Erythroblast (primary cell): ENCODE measurements at regions not wholly inside any gene's neighbourhood (a gene's known extent, or its start where the extent isn't known, plus 50 kb on each side); places are given as distances from the start of the nearest gene placed in this dataset.

Source experiments
- DNase-seq, 2 experiments: peaks; one replicate each; lab custom pipeline; 2025; lab: John Stamatoyannopoulos, UW
- GATA1 ChIP-seq: IDR thresholded peaks from 2 replicates; pipeline ENCODE4 v1.6.1; 2011; ENCODE audit warnings: low read depth, mild to moderate bottlenecking, control low read depth, low read length, moderate library complexity
- POLR2A ChIP-seq: IDR thresholded peaks from 2 replicates; pipeline ENCODE4 v1.6.1; 2011; ENCODE audit warnings: mild to moderate bottlenecking, low read length

DNA sequence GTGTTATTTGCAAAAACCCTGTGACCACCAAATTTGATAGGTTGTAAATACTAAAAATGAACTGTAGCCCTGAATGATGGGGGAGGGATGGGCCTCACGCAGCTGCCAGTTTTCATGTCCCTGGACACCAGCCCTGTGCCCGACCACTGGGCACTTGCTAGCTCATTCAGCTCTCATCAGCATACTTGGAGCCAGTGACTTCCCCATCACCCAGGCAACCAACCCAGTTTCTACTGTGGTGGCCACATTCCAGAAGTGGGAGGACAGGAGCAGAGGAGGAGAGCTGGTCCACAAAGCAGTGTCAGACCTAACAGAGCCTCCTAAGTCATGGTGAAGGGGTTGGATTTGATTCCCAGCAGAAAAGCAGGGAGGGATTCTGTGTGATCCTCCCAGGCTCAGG, 128.2 kb downstream of the CPEB2 start:
- TF ChIP-seq POLR2A (no peak), GATA1 (no peak)
- no peak for DNase-seq

GRCh38 chr4:15131551-15131950, 129.3 kb downstream of the CPEB2 start:
- TF ChIP-seq GATA1 (no peak), POLR2A (no peak)

DNA sequence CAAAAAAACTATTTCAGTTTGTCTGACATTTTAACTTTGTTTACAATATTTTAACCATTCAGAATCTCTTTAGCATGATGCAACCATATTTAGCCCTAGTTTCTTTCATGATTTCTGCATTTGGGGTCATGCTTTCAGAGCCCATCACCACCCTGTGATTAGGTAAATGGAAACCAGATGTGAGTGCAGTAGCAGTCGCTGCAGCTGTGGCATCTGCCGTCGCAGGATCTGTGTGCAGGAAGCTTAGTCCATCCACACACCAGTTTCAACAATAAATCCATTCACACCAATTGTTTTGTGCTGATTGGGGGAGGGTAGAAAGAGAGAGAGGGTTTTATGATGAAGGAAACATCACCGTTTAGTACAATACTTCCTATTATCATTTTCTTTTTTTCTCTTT, 130.5 kb downstream of the CPEB2 start:
- DNase-seq, result no peak
- TF ChIP-seq GATA1 (no peak), POLR2A (no peak)

More at GRCh38 chr4:15131551-15131950, 129.3 kb downstream of the CPEB2 start:
- no peak for DNase-seq

GRCh38 chr4:15139599-15139998, 137.3 kb downstream of the CPEB2 start:
- TF ChIP-seq GATA1, result no peak
- no peak for TF ChIP-seq POLR2A
- no peak for DNase-seq

DNA sequence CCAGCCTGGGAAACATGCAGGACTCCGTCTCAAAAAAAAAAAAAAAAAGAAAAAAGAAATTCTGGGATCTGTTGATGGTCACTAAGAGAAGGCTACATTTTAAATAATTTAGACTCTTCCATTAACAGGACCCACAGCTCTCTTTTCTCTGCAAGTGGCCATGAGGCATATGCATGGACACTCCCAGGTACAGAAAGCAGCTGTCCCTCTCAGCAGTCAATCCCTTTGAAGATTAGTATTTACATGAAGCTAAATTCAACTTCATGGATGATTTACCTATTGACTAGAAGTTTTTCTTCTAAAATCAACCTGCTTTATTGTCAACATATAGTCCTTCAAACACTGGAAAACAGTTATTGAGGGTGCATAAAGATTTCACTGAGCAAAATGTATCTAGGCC, 139.9 kb downstream of the CPEB2 start:
- TF ChIP-seq POLR2A (no peak), GATA1 (no peak)
- no peak for DNase-seq

DNA sequence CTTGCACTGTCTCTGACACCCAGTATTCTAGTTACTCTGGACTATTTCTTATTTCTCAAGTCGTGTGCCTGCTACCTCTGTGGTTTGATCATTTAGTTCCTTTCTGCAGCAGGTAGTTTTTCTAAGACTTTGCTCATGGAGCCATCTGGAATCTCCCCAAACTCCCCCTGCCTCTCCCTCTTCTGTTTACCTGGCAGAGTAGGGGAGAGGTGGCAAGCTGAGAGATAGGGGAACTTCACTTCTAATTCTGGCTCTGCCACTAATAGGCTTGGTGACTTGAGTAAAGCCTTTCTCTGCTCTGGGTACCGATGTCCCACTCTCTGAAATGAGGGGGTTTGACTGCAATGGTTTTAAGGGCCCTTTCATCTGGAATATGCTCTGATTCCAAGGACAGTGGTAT, 141.3 kb downstream of the CPEB2 start:
- no peak for DNase-seq

DNA sequence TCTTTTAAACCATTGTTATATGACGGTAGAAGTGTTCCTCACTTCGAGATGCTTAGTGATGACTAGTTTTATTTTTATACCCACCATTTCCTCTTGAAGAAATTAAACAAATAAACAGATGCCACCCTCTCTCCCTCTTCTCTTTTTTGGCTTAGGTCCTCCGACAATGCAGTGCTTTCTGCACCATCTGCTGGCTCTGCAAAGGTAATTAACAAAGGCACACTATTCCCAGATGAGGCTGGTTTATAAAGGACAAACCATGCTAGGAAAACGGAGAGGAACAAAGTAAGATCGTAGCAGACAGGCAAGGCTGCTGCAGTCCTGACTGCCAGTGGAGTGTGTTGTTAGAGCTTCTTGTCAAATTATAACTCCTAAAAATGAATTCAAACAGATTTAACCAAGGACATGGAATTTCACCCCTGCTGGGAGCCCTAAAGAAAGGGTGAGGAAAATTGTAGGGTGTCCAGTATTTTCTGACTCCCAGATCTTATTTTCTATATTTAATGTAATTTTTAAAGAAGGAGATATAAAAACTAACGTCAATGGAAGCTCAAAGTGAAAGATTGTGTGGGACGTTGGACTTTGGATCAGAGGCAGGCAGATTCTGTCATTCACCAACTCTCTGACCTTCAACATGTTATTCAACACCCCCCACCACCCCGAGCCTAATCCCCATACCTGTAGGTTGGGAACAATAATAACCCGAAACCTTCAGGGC, 142.1 kb downstream of the CPEB2 start:
- TF ChIP-seq POLR2A (no peak), GATA1 (no peak)
- no peak for DNase-seq

More for the DNA sequence above, 141.3 kb downstream of the CPEB2 start:
- TF ChIP-seq POLR2A (no peak), GATA1 (no peak)

DNA sequence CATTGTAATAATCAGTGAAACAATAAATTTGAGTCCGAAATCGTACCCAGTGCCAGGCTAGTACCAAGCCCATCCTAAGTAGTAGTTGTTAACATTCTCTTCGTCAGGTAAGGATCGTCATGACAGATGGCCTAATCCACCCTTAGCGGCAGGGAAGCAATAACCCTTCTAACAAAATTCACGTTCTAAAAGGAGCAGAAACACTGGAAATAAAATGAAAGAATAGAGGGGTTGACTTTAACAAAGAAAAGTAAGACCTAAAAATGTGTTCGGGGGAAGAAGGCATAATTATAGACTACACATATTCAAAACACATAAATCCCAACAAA, 142.7 kb downstream of the CPEB2 start:
- TF ChIP-seq GATA1 (no peak), POLR2A (no peak)

GRCh38 chr4:15145709-15146108, 143.4 kb downstream of the CPEB2 start:
- TF ChIP-seq POLR2A (no peak), GATA1 (no peak)
- DNase-seq, result no peak

More for the DNA sequence above, 142.7 kb downstream of the CPEB2 start:
- no peak for DNase-seq

- TF ChIP-seq GATA1 (no peak), POLR2A (no peak)
- DNase-seq, result no peak
Observed at GRCh38 chr4:15147714-15148113, 145.4 kb downstream of the CPEB2 start.

DNA sequence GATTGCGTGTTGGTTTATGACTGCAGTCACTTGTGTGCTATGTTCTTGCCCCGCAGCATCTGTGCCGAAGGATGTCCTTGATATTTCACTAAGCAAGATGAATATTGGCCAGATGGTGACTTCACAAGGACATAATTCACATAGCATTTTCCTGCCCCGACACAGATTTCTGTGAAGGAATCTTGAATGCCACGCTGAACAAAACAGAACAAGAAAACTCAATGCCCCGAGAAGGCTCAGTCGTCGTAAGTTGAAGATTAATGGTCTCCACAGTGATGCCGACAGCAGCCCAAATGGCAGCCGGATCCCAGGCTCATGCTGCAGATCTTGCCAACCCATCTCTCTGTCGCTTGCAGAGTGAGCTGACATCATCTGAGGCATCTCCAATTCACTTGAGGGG, 145.9 kb downstream of the CPEB2 start:
- no peak for TF ChIP-seq GATA1
- TF ChIP-seq POLR2A, result no peak
- DNase-seq, result peak in 1 of 2 experiments; percentile 7

GRCh38 chr4:15148691-15149090, 146.4 kb downstream of the CPEB2 start:
- DNase-seq, result no peak
- no peak for TF ChIP-seq GATA1
- no peak for TF ChIP-seq POLR2A

DNA sequence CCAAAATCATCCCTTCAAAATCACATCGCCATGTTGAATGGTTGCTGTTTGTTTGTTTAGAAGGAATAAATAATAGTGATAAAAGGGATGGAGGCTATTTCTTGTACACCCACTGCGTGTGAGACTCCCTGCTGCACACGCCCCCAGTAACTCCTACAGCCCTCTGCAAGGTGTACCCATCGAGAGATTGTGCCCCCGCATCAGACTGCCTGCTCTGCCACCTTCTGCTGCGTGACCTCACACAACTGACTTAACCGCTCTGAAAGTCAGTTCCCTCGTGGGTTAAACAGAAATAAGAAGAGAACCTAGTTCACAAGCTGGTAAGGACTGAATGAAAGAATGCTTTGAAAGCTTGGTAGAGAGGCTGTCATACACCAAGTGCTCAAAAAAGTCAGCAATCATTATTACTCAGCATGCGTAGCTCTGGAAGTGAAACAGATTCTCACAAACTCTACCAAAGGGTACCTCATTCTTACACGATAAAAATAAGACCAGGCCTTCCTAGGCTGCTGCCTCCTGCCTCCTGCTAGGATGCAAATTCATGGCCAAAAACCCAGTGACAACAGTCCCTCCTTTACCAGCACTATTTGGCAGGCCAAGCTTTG, 147.1 kb downstream of the CPEB2 start:
- peak; percentile 66 to 74 for DNase-seq
- TF ChIP-seq POLR2A (no peak), GATA1 (no peak)

- DNase-seq, result peak; percentile 91 to 92
Observed at GRCh38 chr4:15149839-15150592, 147.7 kb downstream of the CPEB2 start.

More at GRCh38 chr4:15149839-15150592, 147.7 kb downstream of the CPEB2 start:
- TF ChIP-seq GATA1, result no peak
- no peak for TF ChIP-seq POLR2A
